Suprapubic skin (tissue), 4 donors: ENCODE measurements at regions not wholly inside any gene's neighbourhood (a gene's known extent, or its start where the extent isn't known, plus 50 kb on each side); places are given as distances from the start of the nearest gene placed in this dataset.

Experiments
- DNase-seq, 2 donors: peaks; one replicate each; pipeline ENCODE4 v3.0.0-alpha.2; 2019; ENCODE audit warnings: low spot score in 2 of 2
- H3K27ac ChIP-seq: fragments of 200-600 bp; sonication (generic); one replicate; pipeline ENCODE4 v1.5.1; 2019
- H3K27me3 ChIP-seq: fragments of 200-600 bp; sonication (generic); one replicate; pipeline ENCODE4 v1.5.1; 2019
- H3K36me3 ChIP-seq: fragments of 200-600 bp; sonication (generic); one replicate; pipeline ENCODE4 v1.5.1; 2019
- H3K4me1 ChIP-seq: fragments of 200-600 bp; sonication (generic); one replicate; pipeline ENCODE4 v1.5.1; 2019
- H3K4me3 ChIP-seq: fragments of 200-600 bp; sonication (generic); one replicate; pipeline ENCODE4 v1.5.1; 2019; ENCODE audit warnings: mild to moderate bottlenecking
- H3K9me3 ChIP-seq: fragments of 200-600 bp; sonication (generic); one replicate; pipeline ENCODE4 v1.5.1; 2019
- CTCF ChIP-seq, 2 donors: fragments of 200-600 bp in 1 of 2; fragments of 450-650 bp in 1 of 2; sonication (generic) in 1 of 2; IDR thresholded peaks; one replicate each; pipeline ENCODE4 v1.5.1; 2016 to 2019; ENCODE audit warnings: antibody characterized with exemption in 2 of 2, mild to moderate bottlenecking in 1 of 2, moderate library complexity in 1 of 2
- EP300 ChIP-seq: sonication (generic); formaldehyde crosslinking; IDR thresholded peaks from one replicate; pipeline ENCODE4 v1.6.1; 2017; ENCODE audit warnings: antibody characterized with exemption
- POLR2A ChIP-seq, 2 donors: fragments of 450-650 bp; IDR thresholded peaks; one replicate each; pipeline ENCODE4 v1.6.1; 2017; ENCODE audit warnings: antibody characterized with exemption in 2 of 2, mild to moderate bottlenecking in 2 of 2, moderate library complexity in 2 of 2
- POLR2AphosphoS5 ChIP-seq, 3 donors: sonication (generic); formaldehyde crosslinking; IDR thresholded peaks; one replicate each; pipeline ENCODE4 v1.6.1; 2017; ENCODE audit warnings: antibody characterized with exemption in 3 of 3
- WGBS: methylation state at CpG from one replicate; pipeline ENCODE4 v1.1.5; 2018; 5-methylcytosine and 5-hydroxymethylcytosine counted together

DNA sequence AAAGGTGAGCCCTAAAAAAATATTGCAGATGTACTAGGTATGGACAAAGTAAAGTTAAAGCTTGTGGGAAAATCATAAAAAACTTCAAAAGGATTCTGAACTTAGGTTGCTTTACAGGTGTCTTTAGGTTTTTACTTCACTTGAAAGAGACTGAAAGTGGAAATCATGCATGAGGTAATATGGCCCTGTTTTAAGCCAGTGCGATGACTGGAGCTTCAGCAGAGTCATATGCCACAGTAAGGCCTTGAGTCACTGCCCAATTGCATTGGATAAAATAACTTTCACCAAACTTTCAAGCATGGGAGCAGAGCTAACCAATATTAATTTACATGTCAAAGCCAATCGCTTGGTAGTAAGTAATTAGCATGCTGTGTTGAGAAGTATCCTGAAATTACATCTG, 63.9 kb upstream of the TMEM260 start:
- Histone ChIP-seq H3K27me3 (no peaks in the 10 kb centered on the region), H3K9me3 (no peaks in the 10 kb centered on the region), H3K27ac (no peak overlapping the region), H3K36me3 (no peaks in the 10 kb centered on the region), H3K4me1 (no peaks in the 10 kb centered on the region), H3K4me3 (no peak overlapping the region)
- WGBS, result 87% methylated on average over 2 of the region's 2 CpGs
- no peak for TF ChIP-seq CTCF (IDR thresholded peaks at IDR 0.05)
- no peak for TF ChIP-seq EP300
- no peak for TF ChIP-seq POLR2A (IDR thresholded peaks at IDR 0.05)
- TF ChIP-seq POLR2AphosphoS5 (IDR thresholded peaks at IDR 0.05), result no peak
- no peak for DNase-seq

DNA sequence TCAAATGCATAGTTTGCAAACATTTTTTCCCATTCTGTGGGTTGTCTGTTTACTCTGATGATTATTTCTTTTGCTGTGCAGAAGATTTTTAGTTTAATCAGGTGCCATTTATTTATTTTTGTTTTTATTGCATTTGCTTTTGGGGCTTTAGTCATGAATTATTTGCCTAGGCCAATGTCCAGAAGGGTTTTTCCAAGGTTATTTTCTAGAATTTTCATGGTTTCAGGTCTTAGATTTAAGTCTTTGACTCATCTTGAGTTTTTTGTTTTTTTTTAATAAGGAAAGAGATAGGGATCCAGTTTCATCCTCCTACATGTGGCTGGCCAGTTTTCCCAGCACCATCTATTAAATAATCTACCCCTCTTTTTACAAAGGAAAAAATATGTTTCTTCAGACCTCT, 57.2 kb upstream of the TMEM260 start:
- Histone ChIP-seq H3K4me1 (no peaks in the 10 kb centered on the region), H3K27me3 (peaks cover 21% of the 10 kb centered on the region), H3K27ac (no peak overlapping the region), H3K4me3 (no peak overlapping the region), H3K36me3 (no peaks in the 10 kb centered on the region), H3K9me3 (no peaks in the 10 kb centered on the region)
- no peak for DNase-seq
- TF ChIP-seq EP300 (no peak), POLR2AphosphoS5 (IDR thresholded peaks at IDR 0.05) (no peak), CTCF (IDR thresholded peaks at IDR 0.05) (no peak), POLR2A (IDR thresholded peaks at IDR 0.05) (no peak)

GRCh38 chr14:56524971-56525677, 54.5 kb upstream of the TMEM260 start:
- no peaks in the 10 kb centered on the region for H3K36me3 ChIP-seq
- H3K9me3 ChIP-seq, result no peaks in the 10 kb centered on the region
- no peak overlapping the region for H3K4me3 ChIP-seq
- DNase-seq, result no peak
- no peak for TF ChIP-seq POLR2A (IDR thresholded peaks at IDR 0.05)
- TF ChIP-seq EP300, result no peak
- TF ChIP-seq CTCF (IDR thresholded peaks at IDR 0.05), result no peak
- TF ChIP-seq POLR2AphosphoS5 (IDR thresholded peaks at IDR 0.05), result no peak
- H3K4me1 ChIP-seq, result no peaks in the 10 kb centered on the region
- WGBS, result 40% methylated on average over 3 of the region's 3 CpGs
- peaks cover 21% of the 10 kb centered on the region for H3K27me3 ChIP-seq
- H3K27ac ChIP-seq, result no peak overlapping the region

DNA sequence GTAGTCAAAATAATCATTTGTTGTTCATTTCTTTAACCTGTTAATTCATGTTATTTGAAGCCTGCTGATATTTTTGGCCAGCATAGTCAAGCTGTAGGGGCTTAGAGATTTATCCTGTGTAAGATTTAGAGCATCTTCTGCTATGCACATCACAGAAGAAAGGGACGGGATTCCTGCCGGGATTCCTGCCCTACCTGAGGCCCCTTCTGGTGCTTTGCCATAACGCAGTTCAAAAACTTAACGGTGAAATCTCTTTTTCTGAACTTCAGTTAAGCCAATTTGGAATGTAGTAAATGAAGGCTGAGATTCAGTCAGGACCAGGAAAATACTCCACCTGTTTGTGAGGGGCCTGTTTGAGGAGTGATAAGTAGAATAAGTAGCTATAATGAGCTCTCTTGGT, 50.7 kb upstream of the TMEM260 start:
- H3K4me1 ChIP-seq, result no peaks in the 10 kb centered on the region
- peaks cover 15% of the 10 kb centered on the region for H3K27me3 ChIP-seq
- 49% methylated on average over 4 of the region's 4 CpGs for WGBS
- no peak overlapping the region for H3K27ac ChIP-seq
- H3K4me3 ChIP-seq, result no peak overlapping the region
- no peak for DNase-seq
- no peaks in the 10 kb centered on the region for H3K36me3 ChIP-seq
- TF ChIP-seq POLR2A (IDR thresholded peaks at IDR 0.05) (no peak), POLR2AphosphoS5 (IDR thresholded peaks at IDR 0.05) (no peak)
- H3K9me3 ChIP-seq, result no peaks in the 10 kb centered on the region
